ENCODE measurements at regions not wholly inside any gene's neighbourhood (a gene's known extent, or its start where the extent isn't known, plus 50 kb on each side); places are given as distances from the start of the nearest gene placed in this dataset.

- DNase-seq = no peak
Measured at GRCh38 chr4:160877087-160877790, 1286.6 kb downstream of the FSTL5 start.

DNA sequence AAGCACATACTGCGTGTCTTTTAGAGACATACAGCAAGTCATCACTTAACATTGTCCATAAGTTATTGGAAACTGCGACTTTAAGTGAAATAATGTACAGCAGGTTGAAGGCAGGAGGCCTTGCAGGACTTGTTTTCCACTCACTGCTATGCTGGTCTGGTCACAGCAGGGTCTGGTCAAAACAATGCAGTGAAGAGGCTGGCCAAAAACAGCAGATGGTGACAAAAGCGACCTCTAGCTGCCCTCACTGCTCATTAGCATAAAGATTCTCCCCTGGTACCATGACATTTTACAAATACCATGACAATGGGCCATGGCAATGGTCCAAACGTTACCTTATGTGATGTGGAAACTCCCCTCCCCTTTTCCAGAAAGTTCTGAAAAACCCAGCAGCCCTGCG, 1283.6 kb downstream of the FSTL5 start:
- no peak for DNase-seq

- no peak for DNase-seq
Measured at GRCh38 chr4:160887668-160888067, 1276.1 kb downstream of the FSTL5 start.

- DNase-seq = no peak
Measured at GRCh38 chr4:160894128-160894527, 1269.7 kb downstream of the FSTL5 start.

GRCh38 chr4:160894809-160895208, 1269.0 kb downstream of the FSTL5 start:
- no peak for DNase-seq

DNA sequence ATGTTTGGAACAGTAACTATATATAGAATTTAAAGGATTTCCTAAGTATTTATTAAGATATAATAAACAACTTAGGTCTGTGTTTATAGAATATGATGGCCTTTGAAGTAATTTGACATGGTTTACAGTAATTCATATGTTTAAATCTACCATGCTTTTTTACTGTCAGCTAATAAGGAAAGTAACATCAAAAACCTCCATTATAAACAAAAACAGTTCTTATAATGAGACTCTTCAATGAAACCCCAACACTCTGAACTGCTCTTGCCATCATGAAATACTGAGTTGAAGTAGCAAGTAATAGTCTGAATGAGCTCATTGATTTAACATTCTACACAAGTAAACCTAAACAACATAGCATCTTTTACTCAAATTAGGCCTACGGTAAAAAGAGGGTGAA, 1236.5 kb downstream of the FSTL5 start:
- DNase-seq = no peak

GRCh38 chr4:160928482-160928881, 1235.3 kb downstream of the FSTL5 start:
- no peak for DNase-seq

DNA sequence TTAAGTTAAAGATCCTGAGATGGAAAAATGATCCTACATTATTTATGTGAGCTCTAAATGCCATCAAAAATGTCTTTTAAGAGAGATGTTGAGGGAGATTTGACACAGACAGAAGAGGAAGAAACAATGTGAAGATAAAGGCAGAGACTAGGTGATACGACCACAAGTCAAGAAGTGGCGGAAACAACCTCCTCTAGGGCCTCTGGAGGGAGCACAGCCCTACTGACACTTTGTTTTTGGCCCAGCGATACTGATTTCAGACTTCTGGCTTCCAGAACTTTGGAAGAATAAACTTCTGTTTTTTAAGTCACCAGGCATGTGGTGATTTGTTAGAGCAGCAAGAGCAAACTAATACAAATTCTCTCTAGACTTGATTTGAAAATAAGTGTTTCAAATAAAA, 1216.1 kb downstream of the FSTL5 start:
- DNase-seq = no peak

DNA sequence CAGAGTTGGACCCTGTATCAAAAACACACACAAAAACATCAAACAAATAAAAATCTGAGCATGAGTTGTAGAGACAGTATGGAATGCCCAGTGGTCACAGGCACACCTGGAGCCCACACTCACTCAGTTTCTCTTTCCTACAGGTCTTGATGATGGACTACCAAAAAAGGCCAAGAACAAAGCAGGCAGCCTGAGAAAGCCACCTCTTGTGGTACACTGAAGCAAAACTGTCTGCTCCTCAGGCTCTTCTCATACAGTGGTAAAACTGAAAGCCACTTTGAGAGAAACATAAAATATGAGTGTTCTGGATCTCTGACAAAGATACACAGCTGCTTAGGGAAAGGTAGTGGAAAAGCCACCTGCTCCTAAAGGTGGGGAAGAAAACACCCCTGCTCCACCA, 1206.9 kb downstream of the FSTL5 start:
- no peak for DNase-seq

DNA sequence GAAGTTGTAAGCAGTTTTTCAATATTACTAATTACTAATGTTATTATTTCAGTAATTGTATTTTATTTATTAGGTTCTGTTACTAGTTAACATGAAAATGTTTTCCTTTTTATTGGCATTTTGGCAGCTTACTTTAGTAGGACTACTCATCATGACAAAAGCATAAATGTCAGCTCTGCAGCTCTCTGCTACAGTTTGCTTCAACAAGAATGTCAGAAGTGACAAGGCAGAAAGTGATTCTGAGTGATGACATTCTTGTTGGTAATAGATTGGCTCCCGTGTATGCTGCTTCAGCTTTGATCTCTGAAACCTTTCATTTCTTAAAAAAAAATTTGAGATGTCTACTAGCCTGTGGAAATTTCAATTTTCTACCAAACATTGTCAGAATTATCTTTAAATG, 1193.9 kb downstream of the FSTL5 start:
- DNase-seq = no peak

- no peak for DNase-seq
Measured at GRCh38 chr4:160980091-160980490, 1183.7 kb downstream of the FSTL5 start.

GRCh38 chr4:160981083-160981482, 1182.7 kb downstream of the FSTL5 start:
- DNase-seq = no peak

DNA sequence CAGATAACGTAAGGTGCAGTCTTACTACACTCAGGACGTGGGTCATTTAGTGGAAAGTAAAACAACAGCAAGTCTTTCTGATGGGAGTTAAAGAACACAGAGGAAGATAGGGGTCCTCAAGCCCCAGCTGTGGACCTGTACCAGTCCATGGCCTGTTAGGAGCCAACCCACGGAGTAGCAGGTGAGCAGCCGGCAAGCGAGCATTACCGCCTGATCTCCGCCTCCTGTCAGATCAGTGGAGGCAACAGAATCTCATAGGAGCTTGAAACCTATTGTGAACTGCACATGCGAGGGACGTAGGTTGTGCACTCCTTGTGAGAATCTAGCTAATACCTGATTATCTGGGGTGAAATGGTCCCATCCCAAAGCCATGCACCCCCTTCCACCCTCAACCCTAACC, 1180.8 kb downstream of the FSTL5 start:
- DNase-seq = no peak

- no peak for DNase-seq
Measured at GRCh38 chr4:161002386-161002785, 1161.4 kb downstream of the FSTL5 start.

GRCh38 chr4:161003418-161004057, 1160.3 kb downstream of the FSTL5 start:
- DNase-seq = no peak

DNA sequence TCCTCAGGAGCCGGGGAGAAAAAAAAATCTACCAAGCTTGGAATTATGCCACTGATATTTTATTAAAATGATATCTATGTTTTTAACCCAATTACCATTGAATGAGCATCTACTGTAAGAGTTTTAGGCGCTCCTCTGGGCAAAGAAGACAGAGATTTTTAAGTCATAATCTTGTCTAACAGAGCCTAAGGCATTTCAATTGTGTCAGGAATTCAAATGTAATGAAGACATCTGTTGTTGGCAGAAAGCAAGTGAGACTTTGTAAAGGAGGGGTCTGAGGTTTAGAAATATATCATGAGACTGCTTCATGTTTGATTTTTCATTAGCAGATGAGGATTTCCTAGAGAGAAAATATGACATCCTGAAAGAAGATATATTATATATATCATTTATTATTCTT, 1158.1 kb downstream of the FSTL5 start:
- no peak for DNase-seq

- no peak for DNase-seq
Measured at GRCh38 chr4:161008527-161008926, 1155.3 kb downstream of the FSTL5 start.

- DNase-seq = no peak
Measured at GRCh38 chr4:161010227-161010626, 1153.6 kb downstream of the FSTL5 start.
